WTC11 (cell line): ENCODE measurements at regions not wholly inside any gene's neighbourhood (a gene's known extent, or its start where the extent isn't known, plus 50 kb on each side); places are given as distances from the start of the nearest gene placed in this dataset.

Experiments
- ATAC-seq: fragments of 200-7000 bp; cut with Tn5 transposase; 2 replicates; pipeline ENCODE4 v1.10.0; 2021; ENCODE audit warnings: mild to moderate bottlenecking, moderate library complexity
- CTCF ChIA-PET: fragments of 300-600 bp; sonication (Branson Sonifier 250); formaldehyde crosslinking; loops from one replicate; lab custom pipeline; 2021; ENCODE audit warnings: antibody characterized with exemption; lab: Charles Lee
- POLR2A ChIA-PET: fragments of 350-600 bp; sonication (Branson Sonifier 250); formaldehyde crosslinking; loops from one replicate; lab custom pipeline; 2021; ENCODE audit warnings: antibody characterized with exemption; lab: Charles Lee
- DNase-seq: peaks from one replicate; pipeline ENCODE4 v3.0.0; 2021; ENCODE audit warnings: low spot score
- H3K27ac Mint-ChIP-seq: 2 replicates; pipeline ENCODE4 v1.8.0; 2021; ENCODE audit warnings: mixed read lengths
- H3K27me3 Mint-ChIP-seq: 2 replicates; pipeline ENCODE4 v1.8.0; 2021; ENCODE audit warnings: low read depth, mild to moderate bottlenecking, moderate library complexity, mixed read lengths
- H3K36me3 Mint-ChIP-seq: 2 replicates; pipeline ENCODE4 v1.8.0; 2021; ENCODE audit warnings: mixed read lengths
- H3K4me1 Mint-ChIP-seq: 2 replicates; pipeline ENCODE4 v1.8.0; 2022; ENCODE audit warnings: mixed read lengths
- H3K4me3 Mint-ChIP-seq: 2 replicates; pipeline ENCODE4 v1.8.0; 2021; ENCODE audit warnings: mild to moderate bottlenecking, moderate library complexity, mixed read lengths
- H3K9me3 Mint-ChIP-seq: 2 replicates; pipeline ENCODE4 v1.8.0; 2021; ENCODE audit warnings: mixed read lengths
- ATF6 ChIP-seq: sonication (generic); formaldehyde crosslinking; IDR thresholded peaks from 2 replicates; pipeline ENCODE4 v1.8.1; 2023; ENCODE audit warnings: mild to moderate bottlenecking, missing genetic modification reagents
- E2F4 ChIP-seq: sonication (generic); formaldehyde crosslinking; IDR thresholded peaks from 2 replicates; pipeline ENCODE4 v1.8.1; 2022; ENCODE audit warnings: low read depth, mild to moderate bottlenecking, moderate library complexity, missing genetic modification reagents, borderline replicate concordance
- ERG ChIP-seq: fragments of 250-450 bp; sonication (Bioruptor Pico); IDR thresholded peaks from 2 replicates; pipeline ENCODE4 v1.8.0; 2021; ENCODE audit warnings: mild to moderate bottlenecking
- ESRRA ChIP-seq: sonication (generic); formaldehyde crosslinking; IDR thresholded peaks from 2 replicates; pipeline ENCODE4 v1.8.1; 2022; ENCODE audit warnings: mild to moderate bottlenecking, missing genetic modification reagents, borderline replicate concordance
- FOXJ3 ChIP-seq: sonication (generic); formaldehyde crosslinking; IDR thresholded peaks from 2 replicates; pipeline ENCODE4 v1.9.0; 2021; ENCODE audit warnings: missing genetic modification reagents, mild to moderate bottlenecking, borderline replicate concordance
- FOXP1 ChIP-seq: sonication (generic); formaldehyde crosslinking; IDR thresholded peaks from 2 replicates; pipeline ENCODE4 v1.8.0; 2022; ENCODE audit warnings: missing genetic modification reagents, mild to moderate bottlenecking, moderate library complexity, borderline replicate concordance
- GABPB1 ChIP-seq: sonication (generic); formaldehyde crosslinking; IDR thresholded peaks from 2 replicates; pipeline ENCODE4 v1.8.1; 2023; ENCODE audit warnings: mild to moderate bottlenecking, missing genetic modification reagents
- JUN ChIP-seq: sonication (generic); formaldehyde crosslinking; IDR thresholded peaks from 2 replicates; pipeline ENCODE4 v1.8.0; 2023; ENCODE audit warnings: mild to moderate bottlenecking, missing genetic modification reagents
- PRRX2 ChIP-seq: fragments of 250-450 bp; sonication (Bioruptor Pico); IDR thresholded peaks from 2 replicates; pipeline ENCODE4 v1.8.0; 2021; ENCODE audit warnings: mild to moderate bottlenecking
- SOX15 ChIP-seq: fragments of 250-450 bp; sonication (Bioruptor Pico); IDR thresholded peaks from 2 replicates; pipeline ENCODE4 v1.9.0; 2021; ENCODE audit warnings: mild to moderate bottlenecking
- SP1 ChIP-seq: sonication (generic); formaldehyde crosslinking; conservative IDR thresholded peaks from 2 replicates; pipeline ENCODE4 v1.8.1; 2022; ENCODE audit warnings: missing genetic modification reagents
- TEAD4 ChIP-seq: sonication (generic); formaldehyde crosslinking; IDR thresholded peaks from 2 replicates; pipeline ENCODE4 v1.8.0; 2022; ENCODE audit warnings: mild to moderate bottlenecking, missing genetic modification reagents
- ZBTB21 ChIP-seq: sonication (generic); formaldehyde crosslinking; IDR thresholded peaks from 2 replicates; pipeline ENCODE4 v1.8.1; 2023; ENCODE audit warnings: mild to moderate bottlenecking, missing genetic modification reagents, borderline replicate concordance
- ZNF317 ChIP-seq: sonication (generic); formaldehyde crosslinking; IDR thresholded peaks from 2 replicates; pipeline ENCODE4 v1.8.1; 2023; ENCODE audit warnings: low read depth, mild to moderate bottlenecking, moderate library complexity, missing genetic modification reagents, borderline replicate concordance
- ZNF512 ChIP-seq: sonication (generic); formaldehyde crosslinking; IDR thresholded peaks from 2 replicates; pipeline ENCODE4 v1.8.1; 2022; ENCODE audit warnings: missing genetic modification reagents, borderline replicate concordance
- TF ChIP-seq, protein P1 (sequence below): fragments of 250-450 bp; sonication (Bioruptor Pico); IDR thresholded peaks from 2 replicates; pipeline ENCODE4 v1.9.0; 2021; ENCODE audit warnings: mild to moderate bottlenecking
- TF ChIP-seq, protein P2 (sequence below): fragments of 250-450 bp; sonication (Bioruptor Pico); IDR thresholded peaks from 2 replicates; pipeline ENCODE4 v1.9.0; 2021; ENCODE audit warnings: moderate library complexity, mild to moderate bottlenecking, inconsistent platforms, borderline replicate concordance
- TF ChIP-seq, protein P3 (sequence below): fragments of 250-450 bp; sonication (Bioruptor Pico); conservative IDR thresholded peaks from 2 replicates; pipeline ENCODE4 v1.9.0; 2021; ENCODE audit warnings: mild to moderate bottlenecking

DNA sequence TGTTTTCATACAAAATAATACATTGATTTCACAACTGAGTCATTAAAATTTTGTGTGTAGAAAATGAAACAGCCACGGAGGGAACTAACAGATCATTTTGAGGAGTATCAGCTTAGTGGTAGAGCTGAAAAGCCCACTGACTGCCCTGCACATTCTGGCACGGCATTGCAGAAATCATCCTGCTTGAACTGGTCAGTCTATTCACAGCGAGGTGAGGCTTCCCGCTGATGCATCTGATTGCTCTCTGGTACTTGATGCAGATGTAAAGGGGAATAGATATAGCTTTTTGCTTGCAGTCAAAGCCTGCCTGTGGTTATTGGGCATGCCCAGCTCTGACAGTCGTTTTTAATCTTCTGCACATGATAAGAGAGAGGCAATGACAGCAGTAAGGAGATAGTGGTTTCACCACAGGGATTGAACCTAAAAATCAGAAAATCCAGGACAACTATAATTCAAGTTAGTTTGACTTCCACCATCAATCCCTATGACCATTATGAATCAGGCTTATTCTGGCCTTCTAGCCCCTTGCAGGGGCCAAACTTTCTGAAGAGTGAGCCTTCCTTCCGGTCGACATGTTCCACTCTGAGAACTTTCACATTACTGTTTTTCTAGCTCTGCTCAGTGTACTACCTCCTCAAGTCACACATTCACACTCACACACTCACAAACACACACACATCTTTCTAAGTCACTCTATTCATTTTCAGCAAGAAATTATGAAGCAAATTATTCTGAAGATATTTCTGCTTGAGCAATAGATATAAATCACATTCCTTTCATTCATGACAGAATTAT, 782.8 kb upstream of the NUDT12 start (continued):
- TF ChIP-seq ATF6 (no peak), JUN (CRISPR knock-in tag) (no peak)

- H3K9me3 Mint-ChIP-seq = no peaks in the 10 kb centered on the region
- TF ChIP-seq PRRX2 (CRISPR knock-in tag) (no peak), ZNF512 (CRISPR knock-in tag) (no peak), SOX15 (CRISPR knock-in tag) (no peak), GABPB1 (CRISPR knock-in tag) (no peak), E2F4 (no peak), SP1 (CRISPR knock-in tag) (no peak), FOXP1 (CRISPR knock-in tag) (no peak)
- TF ChIP-seq, protein P1, sequence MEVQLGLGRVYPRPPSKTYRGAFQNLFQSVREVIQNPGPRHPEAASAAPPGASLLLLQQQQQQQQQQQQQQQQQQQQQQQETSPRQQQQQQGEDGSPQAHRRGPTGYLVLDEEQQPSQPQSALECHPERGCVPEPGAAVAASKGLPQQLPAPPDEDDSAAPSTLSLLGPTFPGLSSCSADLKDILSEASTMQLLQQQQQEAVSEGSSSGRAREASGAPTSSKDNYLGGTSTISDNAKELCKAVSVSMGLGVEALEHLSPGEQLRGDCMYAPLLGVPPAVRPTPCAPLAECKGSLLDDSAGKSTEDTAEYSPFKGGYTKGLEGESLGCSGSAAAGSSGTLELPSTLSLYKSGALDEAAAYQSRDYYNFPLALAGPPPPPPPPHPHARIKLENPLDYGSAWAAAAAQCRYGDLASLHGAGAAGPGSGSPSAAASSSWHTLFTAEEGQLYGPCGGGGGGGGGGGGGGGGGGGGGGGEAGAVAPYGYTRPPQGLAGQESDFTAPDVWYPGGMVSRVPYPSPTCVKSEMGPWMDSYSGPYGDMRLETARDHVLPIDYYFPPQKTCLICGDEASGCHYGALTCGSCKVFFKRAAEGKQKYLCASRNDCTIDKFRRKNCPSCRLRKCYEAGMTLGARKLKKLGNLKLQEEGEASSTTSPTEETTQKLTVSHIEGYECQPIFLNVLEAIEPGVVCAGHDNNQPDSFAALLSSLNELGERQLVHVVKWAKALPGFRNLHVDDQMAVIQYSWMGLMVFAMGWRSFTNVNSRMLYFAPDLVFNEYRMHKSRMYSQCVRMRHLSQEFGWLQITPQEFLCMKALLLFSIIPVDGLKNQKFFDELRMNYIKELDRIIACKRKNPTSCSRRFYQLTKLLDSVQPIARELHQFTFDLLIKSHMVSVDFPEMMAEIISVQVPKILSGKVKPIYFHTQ (CRISPR knock-in tag) = no peak
- TF ChIP-seq, protein P2, sequence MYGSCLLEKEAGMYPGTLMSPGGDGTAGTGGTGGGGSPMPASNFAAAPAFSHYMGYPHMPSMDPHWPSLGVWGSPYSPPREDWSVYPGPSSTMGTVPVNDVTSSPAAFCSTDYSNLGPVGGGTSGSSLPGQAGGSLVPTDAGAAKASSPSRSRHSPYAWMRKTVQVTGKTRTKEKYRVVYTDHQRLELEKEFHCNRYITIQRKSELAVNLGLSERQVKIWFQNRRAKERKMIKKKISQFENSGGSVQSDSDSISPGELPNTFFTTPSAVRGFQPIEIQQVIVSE (CRISPR knock-in tag) = no peak
- H3K27me3 Mint-ChIP-seq = no peaks in the 10 kb centered on the region
- H3K4me1 Mint-ChIP-seq = peaks cover 11% of the 10 kb centered on the region
- no peak for ATAC-seq
- H3K27ac Mint-ChIP-seq = no peak overlapping the region
- POLR2A ChIA-PET = no interaction called here
- CTCF ChIA-PET = no interaction called here
- no peak for DNase-seq
- no peaks in the 10 kb centered on the region for H3K36me3 Mint-ChIP-seq
- no peak overlapping the region for H3K4me3 Mint-ChIP-seq
Measured at GRCh38 chr5:104344809-104345208, 782.2 kb upstream of the NUDT12 start.

- no peaks in the 10 kb centered on the region for H3K36me3 Mint-ChIP-seq
- no peak for DNase-seq
- ATAC-seq = no peak
- peaks cover 5% of the 10 kb centered on the region; the same call in 1 of the 2 replicates for H3K9me3 Mint-ChIP-seq
- POLR2A ChIA-PET = no interaction called here
- no peak overlapping the region for H3K27ac Mint-ChIP-seq
- H3K4me3 Mint-ChIP-seq = no peak overlapping the region
- no peaks in the 10 kb centered on the region for H3K27me3 Mint-ChIP-seq
- CTCF ChIA-PET = no interaction called here
- H3K4me1 Mint-ChIP-seq = no peaks in the 10 kb centered on the region
- no peak for TF ChIP-seq FOXJ3
- no peak for TF ChIP-seq ZNF317 (CRISPR knock-in tag)
- TF ChIP-seq ZNF512 (CRISPR knock-in tag) = no peak
- TF ChIP-seq, protein P3, sequence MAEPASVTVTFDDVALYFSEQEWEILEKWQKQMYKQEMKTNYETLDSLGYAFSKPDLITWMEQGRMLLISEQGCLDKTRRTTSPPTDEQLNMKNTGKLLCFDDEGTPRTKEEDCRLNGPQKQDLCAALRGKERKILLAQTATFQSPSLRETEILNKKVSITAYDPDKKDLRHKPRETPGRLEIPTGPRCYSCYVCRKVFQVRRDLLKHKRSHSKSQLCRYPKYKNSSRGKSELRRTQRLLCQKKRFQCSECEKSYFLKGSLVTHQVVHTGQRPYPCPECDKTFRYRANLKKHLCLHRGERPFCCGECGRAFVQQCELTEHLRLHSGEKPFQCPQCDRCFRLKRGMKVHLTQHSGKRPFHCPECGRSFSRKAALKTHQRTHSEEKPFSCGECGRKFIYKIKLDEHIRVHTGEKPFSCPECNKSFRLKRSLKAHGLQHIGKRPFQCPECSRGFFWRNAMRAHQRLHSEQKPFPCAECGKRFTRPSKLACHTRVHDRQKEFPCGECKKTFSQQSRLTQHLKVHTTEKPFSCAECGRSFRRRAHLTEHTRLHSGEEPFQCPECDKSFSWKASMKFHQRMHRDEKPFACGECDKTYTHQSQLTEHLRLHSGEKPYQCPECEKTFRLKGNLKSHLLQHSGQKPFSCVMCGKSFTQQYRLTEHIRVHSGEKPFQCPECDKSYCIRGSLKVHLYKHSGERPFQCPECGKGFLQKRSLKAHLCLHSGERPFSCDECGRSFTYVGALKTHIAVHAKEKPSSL (CRISPR knock-in tag) = no peak
- TF ChIP-seq TEAD4 (CRISPR knock-in tag) = no peak
- no peak for TF ChIP-seq ZBTB21 (CRISPR knock-in tag)
- TF ChIP-seq ESRRA (CRISPR knock-in tag) = no peak
- TF ChIP-seq PRRX2 (CRISPR knock-in tag) = no peak
- TF ChIP-seq ERG (CRISPR knock-in tag) = no peak
Measured at GRCh38 chr5:104327801-104328200, 765.2 kb upstream of the NUDT12 start.
